ENCODE measurements at regions not wholly inside any gene's neighbourhood (a gene's known extent, or its start where the extent isn't known, plus 50 kb on each side); places are given as distances from the start of the nearest gene placed in this dataset.

DNA sequence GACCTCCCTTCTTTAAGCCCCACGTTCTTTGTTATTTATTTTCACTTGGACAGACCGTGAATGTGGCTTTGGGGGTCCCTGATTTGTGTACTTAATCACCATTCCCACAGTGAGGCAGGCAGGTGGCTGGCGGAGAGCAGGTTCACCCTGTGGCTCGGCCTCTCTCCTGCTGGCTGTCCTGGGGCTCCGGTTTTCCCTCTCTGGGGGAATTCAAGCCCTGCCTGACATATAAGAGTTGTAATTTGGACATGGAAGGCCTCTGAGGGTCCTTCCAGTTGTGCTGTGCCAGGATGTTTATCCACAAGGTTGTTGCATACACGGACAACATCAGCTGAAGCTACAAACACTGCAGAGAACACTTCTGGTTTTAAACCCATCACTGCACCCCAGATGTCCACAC is 824.5 kb downstream of the TBC1D22A start:
- Histone ChIP-seq H2AFZ (ENCODE audit: low read length) (no peak overlapping the region), H3K4me2 (ENCODE audit: low read depth, low read length) (no peak overlapping the region), H3K4me1 (ENCODE audit: insufficient read depth, low read length) (no peaks in the 10 kb centered on the region), H3K9ac (ENCODE audit: insufficient read depth, low read depth, low read length) (no peak overlapping the region), H3K36me3 (replicated peaks in 1 of 2; ENCODE audit: control insufficient read depth in 1 of 2, insufficient read depth in 2 of 2, low read length in 2 of 2) (no peaks in the 10 kb centered on the region), H3K79me2 (ENCODE audit: insufficient read depth, low read length) (no peaks in the 10 kb centered on the region), H4K20me1 (ENCODE audit: insufficient read depth, low read length) (no peaks in the 10 kb centered on the region), H3K27me3 (ENCODE audit: control insufficient read depth in 1 of 2, insufficient read depth in 2 of 2, low read length in 2 of 2) (peaks cover 1 to 2% of the 10 kb centered on the region in 2 experiments; a peak in 2 of 5 replicates), H3K4me3 (replicated peaks in 1 of 3; ENCODE audit: insufficient read depth in 1 of 3, low read depth in 2 of 3, low read length in 3 of 3) (no peak overlapping the region), H3K27ac (ENCODE audit: extremely low read length, insufficient read depth, low read length) (no peak overlapping the region), H3K9me3 (ENCODE audit: low read length) (peaks cover 19% of the 10 kb centered on the region)
- ChIA-PET POLR2A (no interaction called here), CTCF (ENCODE audit: low intra/inter-chr PET ratio, low total read pairs) (no interaction called here)
- intact Hi-C loops (cut with micrococcal nuclease; ENCODE audit: unreplicated experiment) (no loop called here), in situ Hi-C loops (cut with HindIII; ENCODE audit: extremely low pct_ligation_motif_present, low pct_unique_long_range_greater_than_20kb) (no loop called here)
- ATAC-seq (no peak), FAIRE-seq (no peak), DNase-seq (ENCODE audit: low spot score) (no peak)
- TF ChIP-seq HIVEP1 (CRISPR knock-in tag; IDR thresholded peaks at IDR 0.05) = no peak
- no peak for TF ChIP-seq ZNF614 (CRISPR knock-in tag; IDR thresholded peaks at IDR 0.05; ENCODE audit: borderline replicate concordance)
- TF ChIP-seq ZNF652 (CRISPR knock-in tag; IDR thresholded peaks at IDR 0.05; ENCODE audit: borderline replicate concordance, low read depth) = no peak
- TF ChIP-seq, protein P1, sequence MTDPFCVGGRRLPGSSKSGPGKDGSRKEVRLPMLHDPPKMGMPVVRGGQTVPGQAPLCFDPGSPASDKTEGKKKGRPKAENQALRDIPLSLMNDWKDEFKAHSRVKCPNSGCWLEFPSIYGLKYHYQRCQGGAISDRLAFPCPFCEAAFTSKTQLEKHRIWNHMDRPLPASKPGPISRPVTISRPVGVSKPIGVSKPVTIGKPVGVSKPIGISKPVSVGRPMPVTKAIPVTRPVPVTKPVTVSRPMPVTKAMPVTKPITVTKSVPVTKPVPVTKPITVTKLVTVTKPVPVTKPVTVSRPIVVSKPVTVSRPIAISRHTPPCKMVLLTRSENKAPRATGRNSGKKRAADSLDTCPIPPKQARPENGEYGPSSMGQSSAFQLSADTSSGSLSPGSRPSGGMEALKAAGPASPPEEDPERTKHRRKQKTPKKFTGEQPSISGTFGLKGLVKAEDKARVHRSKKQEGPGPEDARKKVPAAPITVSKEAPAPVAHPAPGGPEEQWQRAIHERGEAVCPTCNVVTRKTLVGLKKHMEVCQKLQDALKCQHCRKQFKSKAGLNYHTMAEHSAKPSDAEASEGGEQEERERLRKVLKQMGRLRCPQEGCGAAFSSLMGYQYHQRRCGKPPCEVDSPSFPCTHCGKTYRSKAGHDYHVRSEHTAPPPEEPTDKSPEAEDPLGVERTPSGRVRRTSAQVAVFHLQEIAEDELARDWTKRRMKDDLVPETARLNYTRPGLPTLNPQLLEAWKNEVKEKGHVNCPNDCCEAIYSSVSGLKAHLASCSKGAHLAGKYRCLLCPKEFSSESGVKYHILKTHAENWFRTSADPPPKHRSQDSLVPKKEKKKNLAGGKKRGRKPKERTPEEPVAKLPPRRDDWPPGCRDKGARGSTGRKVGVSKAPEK (CRISPR knock-in tag; IDR thresholded peaks at IDR 0.05; ENCODE audit: borderline replicate concordance) = no peak
- 2% methylated on average over 5 of the region's 6 CpGs for WGBS (ENCODE audit: low lambda C conversion rate)
- BruUV-seq (replicated peaks) = no TSS peak

DNA sequence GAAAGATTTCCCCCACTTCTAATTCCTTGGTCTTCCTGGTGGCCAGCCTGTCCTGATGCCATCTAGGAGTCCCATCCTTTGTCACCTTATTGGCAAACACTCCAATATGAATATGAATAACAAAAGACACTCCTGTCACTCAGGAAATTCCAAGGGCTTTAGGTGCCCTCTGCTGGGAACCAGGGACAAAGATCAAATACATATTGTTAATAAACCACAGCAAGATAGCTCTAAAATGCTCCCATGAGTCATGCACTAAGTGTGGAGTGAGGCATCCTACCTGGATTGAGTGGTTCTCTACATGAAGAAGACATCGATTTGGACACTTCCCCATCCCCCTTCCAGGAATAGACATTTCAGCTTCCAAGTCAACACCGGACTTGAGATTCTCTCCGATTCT is 823.6 kb downstream of the TBC1D22A start:
- POLR2A ChIA-PET = no interaction called here
- DNase-seq (ENCODE audit: low spot score) = no peak
- H3K36me3 ChIP-seq (replicated peaks in 1 of 2; ENCODE audit: control insufficient read depth in 1 of 2, insufficient read depth in 2 of 2, low read length in 2 of 2) = no peaks in the 10 kb centered on the region
- 0% methylated on average over 3 of the region's 3 CpGs for WGBS (ENCODE audit: low lambda C conversion rate)
- CTCF ChIA-PET (ENCODE audit: low intra/inter-chr PET ratio, low total read pairs) = no interaction called here
- peaks cover 24% of the 10 kb centered on the region for H3K9me3 ChIP-seq (ENCODE audit: low read length)
- no peak overlapping the region for H3K4me2 ChIP-seq (ENCODE audit: low read depth, low read length)
- no peaks in the 10 kb centered on the region for H3K4me1 ChIP-seq (ENCODE audit: insufficient read depth, low read length)
- H3K4me3 ChIP-seq (replicated peaks in 1 of 3; ENCODE audit: insufficient read depth in 1 of 3, low read depth in 2 of 3, low read length in 3 of 3) = no peak overlapping the region
- no TSS peak for BruUV-seq (replicated peaks)
- in situ Hi-C loops (cut with HindIII; ENCODE audit: extremely low pct_ligation_motif_present, low pct_unique_long_range_greater_than_20kb) = no loop called here
- no peak overlapping the region for H3K27ac ChIP-seq (ENCODE audit: extremely low read length, insufficient read depth, low read length)
- no peak for ATAC-seq
- H4K20me1 ChIP-seq (ENCODE audit: insufficient read depth, low read length) = no peaks in the 10 kb centered on the region
- no peaks in the 10 kb centered on the region for H3K79me2 ChIP-seq (ENCODE audit: insufficient read depth, low read length)
- H2AFZ ChIP-seq (ENCODE audit: low read length) = no peak overlapping the region
- intact Hi-C loops (cut with micrococcal nuclease; ENCODE audit: unreplicated experiment) = no loop called here
- no peak overlapping the region for H3K9ac ChIP-seq (ENCODE audit: insufficient read depth, low read depth, low read length)
- FAIRE-seq = no peak
- H3K27me3 ChIP-seq (ENCODE audit: control insufficient read depth in 1 of 2, insufficient read depth in 2 of 2, low read length in 2 of 2) = peaks cover 1 to 2% of the 10 kb centered on the region in 2 experiments; a peak in 1 of 5 replicates
- TF ChIP-seq ZNF768 (CRISPR knock-in tag; IDR thresholded peaks at IDR 0.05) (no peak), SIX4 (CRISPR knock-in tag; IDR thresholded peaks at IDR 0.05) (no peak), XBP1 (CRISPR knock-in tag; IDR thresholded peaks at IDR 0.05) (no peak), ZNF460 (CRISPR knock-in tag; IDR thresholded peaks at IDR 0.05; ENCODE audit: borderline replicate concordance) (no peak), GZF1 (CRISPR knock-in tag; IDR thresholded peaks at IDR 0.05) (no peak), GPN1 (CRISPR knock-in tag; IDR thresholded peaks at IDR 0.05; ENCODE audit: borderline replicate concordance) (no peak), KLF16 (CRISPR knock-in tag; IDR thresholded peaks at IDR 0.05) (no peak), HNRNPL (IDR thresholded peaks at IDR 0.05; ENCODE audit: low read depth, low read length) (no peak), ZNF652 (CRISPR knock-in tag; IDR thresholded peaks at IDR 0.05; ENCODE audit: borderline replicate concordance, low read depth) (no peak), MIER2 (CRISPR knock-in tag; IDR thresholded peaks at IDR 0.05) (no peak), ZSCAN21 (CRISPR knock-in tag; IDR thresholded peaks at IDR 0.05; ENCODE audit: borderline replicate concordance) (no peak)
- TF ChIP-seq, protein P2, sequence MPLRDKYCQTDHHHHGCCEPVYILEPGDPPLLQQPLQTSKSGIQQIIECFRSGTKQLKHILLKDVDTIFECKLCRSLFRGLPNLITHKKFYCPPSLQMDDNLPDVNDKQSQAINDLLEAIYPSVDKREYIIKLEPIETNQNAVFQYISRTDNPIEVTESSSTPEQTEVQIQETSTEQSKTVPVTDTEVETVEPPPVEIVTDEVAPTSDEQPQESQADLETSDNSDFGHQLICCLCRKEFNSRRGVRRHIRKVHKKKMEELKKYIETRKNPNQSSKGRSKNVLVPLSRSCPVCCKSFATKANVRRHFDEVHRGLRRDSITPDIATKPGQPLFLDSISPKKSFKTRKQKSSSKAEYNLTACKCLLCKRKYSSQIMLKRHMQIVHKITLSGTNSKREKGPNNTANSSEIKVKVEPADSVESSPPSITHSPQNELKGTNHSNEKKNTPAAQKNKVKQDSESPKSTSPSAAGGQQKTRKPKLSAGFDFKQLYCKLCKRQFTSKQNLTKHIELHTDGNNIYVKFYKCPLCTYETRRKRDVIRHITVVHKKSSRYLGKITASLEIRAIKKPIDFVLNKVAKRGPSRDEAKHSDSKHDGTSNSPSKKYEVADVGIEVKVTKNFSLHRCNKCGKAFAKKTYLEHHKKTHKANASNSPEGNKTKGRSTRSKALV (CRISPR knock-in tag; IDR thresholded peaks at IDR 0.05) = no peak

All from HepG2 (cell line).